ENCODE measurements at regions not wholly inside any gene's neighbourhood (a gene's known extent, or its start where the extent isn't known, plus 50 kb on each side); places are given as distances from the start of the nearest gene placed in this dataset.

DNA sequence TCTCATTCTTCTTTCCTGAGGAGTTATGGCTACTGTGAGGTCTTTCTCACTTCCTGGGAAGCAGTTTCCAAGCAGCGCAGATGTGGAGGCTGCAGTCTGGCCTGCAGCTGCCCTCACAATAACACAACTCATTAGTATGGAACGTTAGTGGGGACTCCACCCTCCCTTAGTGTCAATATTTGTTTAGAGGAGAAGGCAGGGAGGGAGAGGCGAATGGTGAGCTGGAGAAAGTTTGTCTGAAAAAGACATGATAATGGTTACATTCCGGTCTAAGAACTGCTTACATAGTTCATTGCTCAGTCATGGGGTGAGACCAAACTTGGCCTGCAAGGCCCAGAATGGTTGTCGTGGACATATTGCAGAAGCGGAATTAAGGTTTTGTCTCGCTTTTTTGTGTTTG, 170.2 kb downstream of the HS3ST3B1 start:
- TF ChIP-seq POLR2A (IDR thresholded peaks at IDR 0.05; ENCODE audit: low read length) (no peak), GATA1 (IDR thresholded peaks at IDR 0.05; ENCODE audit: low read depth, low read length) (no peak)
